Liver (tissue), 7 donors: ENCODE measurements at regions not wholly inside any gene's neighbourhood (a gene's known extent, or its start where the extent isn't known, plus 50 kb on each side); places are given as distances from the start of the nearest gene placed in this dataset.

Experiments used
- DNase-seq: peaks from one replicate; pipeline ENCODE4 v3.0.0-alpha.2; 2017; ENCODE audit warnings: low spot score
- H3K27ac ChIP-seq, 2 donors: one replicate each; pipeline ENCODE4 v1.7.0; 2013; ENCODE audit warnings: inconsistent platforms in 2 of 2, low read length in 2 of 2, control low read depth in 1 of 2, low read depth in 1 of 2, mild to moderate bottlenecking in 1 of 2
- H3K27me3 ChIP-seq, 4 donors: one replicate each; pipeline versions ENCODE4 v1.6.1 to v1.7.0; 2013; ENCODE audit warnings: low read length in 3 of 4, inconsistent platforms in 1 of 4, mild to moderate bottlenecking in 1 of 4, moderate library complexity in 1 of 4; ENCODE audit not compliant: control insufficient read depth in 4 of 4, insufficient read depth in 4 of 4
- H3K36me3 ChIP-seq, 4 donors: one replicate each; pipeline versions ENCODE4 v1.6.1 to v1.7.0; 2013; ENCODE audit warnings: low read length in 3 of 4, mild to moderate bottlenecking in 3 of 4, low read depth in 1 of 4, moderate library complexity in 1 of 4; ENCODE audit not compliant: control insufficient read depth in 4 of 4, insufficient read depth in 3 of 4
- H3K4me1 ChIP-seq, 4 donors: one replicate each; pipeline versions ENCODE4 v1.6.1 to v1.7.0; 2013; ENCODE audit warnings: low read length in 3 of 4, mild to moderate bottlenecking in 3 of 4, moderate library complexity in 1 of 4; ENCODE audit not compliant: control insufficient read depth in 4 of 4, insufficient read depth in 4 of 4
- H3K4me3 ChIP-seq, 3 donors: one replicate each; pipeline versions ENCODE4 v1.6.1 to v1.7.0; 2013; ENCODE audit warnings: low read length in 3 of 3, control low read depth in 1 of 3, low read depth in 1 of 3, mild to moderate bottlenecking in 1 of 3
- H3K9ac ChIP-seq, 2 donors: one replicate each; pipeline ENCODE4 v1.7.0; 2013; ENCODE audit warnings: low read length in 2 of 2, mild to moderate bottlenecking in 2 of 2, moderate library complexity in 2 of 2, control low read depth in 1 of 2, low read depth in 1 of 2
- H3K9me3 ChIP-seq, 4 donors: one replicate each; pipeline versions ENCODE4 v1.6.1 to v1.7.0; 2013; ENCODE audit warnings: low read length in 3 of 4; ENCODE audit not compliant: control insufficient read depth in 4 of 4
- EGR1 ChIP-seq, 2 donors: IDR thresholded peaks; 2 replicates each; pipeline ENCODE4 v1.6.1; 2016 to 2018; ENCODE audit warnings: antibody characterized with exemption in 2 of 2, low read depth in 2 of 2
- FOXA2 ChIP-seq: IDR thresholded peaks from 2 replicates; pipeline ENCODE4 v1.6.1; 2016; ENCODE audit warnings: antibody characterized with exemption
- HNF4G ChIP-seq: IDR thresholded peaks from 2 replicates; pipeline ENCODE4 v1.6.1; 2016; ENCODE audit warnings: antibody characterized with exemption
- JUND ChIP-seq, 2 donors: IDR thresholded peaks; 2 replicates each; pipeline ENCODE4 v1.6.1; 2016; ENCODE audit warnings: antibody characterized with exemption in 2 of 2
- RAD21 ChIP-seq, 2 donors: IDR thresholded peaks; 2 replicates each; pipeline ENCODE4 v1.6.1; 2016; ENCODE audit warnings: antibody characterized with exemption in 2 of 2, mild to moderate bottlenecking in 2 of 2
- RXRA ChIP-seq, 2 donors: IDR thresholded peaks; 2 replicates each; pipeline ENCODE4 v1.6.1; 2017 to 2018; ENCODE audit warnings: antibody characterized with exemption in 2 of 2, mild to moderate bottlenecking in 1 of 2
- YY1 ChIP-seq: IDR thresholded peaks from 2 replicates; pipeline ENCODE4 v1.6.1; 2016; ENCODE audit warnings: antibody characterized with exemption, mild to moderate bottlenecking
- WGBS: extraction: QIAGEN DNeasy Blood & Tissue Kit; methylation state at CpG from one replicate; pipeline ENCODE4 v1.1.7; 2013; 5-methylcytosine and 5-hydroxymethylcytosine counted together
- TF ChIP-seq, protein P1 (sequence below): IDR thresholded peaks from 2 replicates; pipeline ENCODE4 v1.6.1; 2016; ENCODE audit warnings: antibody characterized with exemption
- TF ChIP-seq, protein P2 (sequence below): IDR thresholded peaks from 2 replicates; pipeline ENCODE4 v1.6.1; 2016; ENCODE audit warnings: antibody characterized with exemption
- TF ChIP-seq, protein P3 (sequence below): IDR thresholded peaks from 2 replicates; pipeline ENCODE4 v1.6.1; 2016; ENCODE audit warnings: antibody characterized with exemption, mild to moderate bottlenecking
- donor health status: healthy.
- donor health status: healthy.
- donor health status: healthy.
- donor health status: healthy.

DNA sequence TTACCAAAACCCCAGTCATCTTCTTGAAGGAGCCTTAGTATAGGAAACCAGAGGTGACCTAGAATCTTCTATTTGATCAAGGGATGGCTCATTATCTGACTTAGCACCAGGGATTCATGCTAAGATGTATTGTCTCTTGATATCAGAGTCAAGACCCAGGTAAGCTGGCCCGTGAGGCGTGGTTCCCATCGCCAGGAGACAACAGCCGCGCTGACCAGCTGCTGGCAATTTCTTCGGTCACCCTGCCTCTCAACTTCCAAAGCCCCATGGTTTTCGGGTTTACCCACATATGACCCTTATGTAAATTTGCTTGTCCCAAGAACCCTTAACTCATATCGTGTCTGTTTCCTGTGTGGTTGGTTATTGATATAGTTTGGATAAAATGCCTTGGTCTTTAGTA lies 77.7 kb upstream of the VSTM2B start:
- Histone ChIP-seq H3K27ac (no peak overlapping the region), H3K9me3 (peaks cover 0 to 1% (median 0%) of the 10 kb centered on the region in 4 donors), H3K9ac (no peak overlapping the region), H3K27me3 (peaks cover 0 to under 1% (median 0%) of the 10 kb centered on the region in 4 donors), H3K4me1 (no peaks in the 10 kb centered on the region), H3K4me3 (no peak overlapping the region), H3K36me3 (no peaks in the 10 kb centered on the region)
- TF ChIP-seq, protein P1, sequence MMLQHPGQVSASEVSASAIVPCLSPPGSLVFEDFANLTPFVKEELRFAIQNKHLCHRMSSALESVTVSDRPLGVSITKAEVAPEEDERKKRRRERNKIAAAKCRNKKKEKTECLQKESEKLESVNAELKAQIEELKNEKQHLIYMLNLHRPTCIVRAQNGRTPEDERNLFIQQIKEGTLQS, result no peak
- TF ChIP-seq HNF4G, result no peak
- DNase-seq, result no peak
- WGBS, result 86% methylated on average over 8 of the region's 8 CpGs

DNA sequence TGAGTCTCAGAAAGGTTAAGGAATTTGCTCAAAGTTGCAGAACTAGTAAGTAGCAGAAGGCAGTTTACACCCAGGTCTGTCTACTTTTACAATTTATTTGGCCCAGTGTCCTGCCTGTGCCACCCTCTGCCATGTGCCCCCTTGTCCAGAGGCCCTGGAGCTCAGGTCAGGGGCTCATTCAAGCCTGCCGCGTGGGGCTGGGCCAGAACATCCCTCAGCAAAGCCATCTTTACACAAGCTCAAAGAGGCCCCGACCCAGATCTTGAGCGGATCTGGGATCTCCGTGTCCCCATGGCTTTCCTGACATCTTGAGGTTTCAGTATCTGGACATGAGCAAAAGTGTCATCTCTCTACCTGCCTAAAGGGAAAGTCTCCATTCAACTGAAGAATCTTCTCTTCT lies 76.4 kb upstream of the VSTM2B start:
- 87% methylated on average over 5 of the region's 5 CpGs for WGBS
- TF ChIP-seq YY1 (no peak), FOXA2 (no peak), RAD21 (IDR thresholded peaks at IDR 0.05) (no peak), EGR1 (IDR thresholded peaks at IDR 0.05; ENCODE audit: low read depth in 2 of 2) (no peak), RXRA (IDR thresholded peaks at IDR 0.05) (no peak)
- TF ChIP-seq, protein P2, sequence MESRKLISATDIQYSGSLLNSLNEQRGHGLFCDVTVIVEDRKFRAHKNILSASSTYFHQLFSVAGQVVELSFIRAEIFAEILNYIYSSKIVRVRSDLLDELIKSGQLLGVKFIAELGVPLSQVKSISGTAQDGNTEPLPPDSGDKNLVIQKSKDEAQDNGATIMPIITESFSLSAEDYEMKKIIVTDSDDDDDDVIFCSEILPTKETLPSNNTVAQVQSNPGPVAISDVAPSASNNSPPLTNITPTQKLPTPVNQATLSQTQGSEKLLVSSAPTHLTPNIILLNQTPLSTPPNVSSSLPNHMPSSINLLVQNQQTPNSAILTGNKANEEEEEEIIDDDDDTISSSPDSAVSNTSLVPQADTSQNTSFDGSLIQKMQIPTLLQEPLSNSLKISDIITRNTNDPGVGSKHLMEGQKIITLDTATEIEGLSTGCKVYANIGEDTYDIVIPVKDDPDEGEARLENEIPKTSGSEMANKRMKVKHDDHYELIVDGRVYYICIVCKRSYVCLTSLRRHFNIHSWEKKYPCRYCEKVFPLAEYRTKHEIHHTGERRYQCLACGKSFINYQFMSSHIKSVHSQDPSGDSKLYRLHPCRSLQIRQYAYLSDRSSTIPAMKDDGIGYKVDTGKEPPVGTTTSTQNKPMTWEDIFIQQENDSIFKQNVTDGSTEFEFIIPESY, result no peak
- TF ChIP-seq, protein P3, sequence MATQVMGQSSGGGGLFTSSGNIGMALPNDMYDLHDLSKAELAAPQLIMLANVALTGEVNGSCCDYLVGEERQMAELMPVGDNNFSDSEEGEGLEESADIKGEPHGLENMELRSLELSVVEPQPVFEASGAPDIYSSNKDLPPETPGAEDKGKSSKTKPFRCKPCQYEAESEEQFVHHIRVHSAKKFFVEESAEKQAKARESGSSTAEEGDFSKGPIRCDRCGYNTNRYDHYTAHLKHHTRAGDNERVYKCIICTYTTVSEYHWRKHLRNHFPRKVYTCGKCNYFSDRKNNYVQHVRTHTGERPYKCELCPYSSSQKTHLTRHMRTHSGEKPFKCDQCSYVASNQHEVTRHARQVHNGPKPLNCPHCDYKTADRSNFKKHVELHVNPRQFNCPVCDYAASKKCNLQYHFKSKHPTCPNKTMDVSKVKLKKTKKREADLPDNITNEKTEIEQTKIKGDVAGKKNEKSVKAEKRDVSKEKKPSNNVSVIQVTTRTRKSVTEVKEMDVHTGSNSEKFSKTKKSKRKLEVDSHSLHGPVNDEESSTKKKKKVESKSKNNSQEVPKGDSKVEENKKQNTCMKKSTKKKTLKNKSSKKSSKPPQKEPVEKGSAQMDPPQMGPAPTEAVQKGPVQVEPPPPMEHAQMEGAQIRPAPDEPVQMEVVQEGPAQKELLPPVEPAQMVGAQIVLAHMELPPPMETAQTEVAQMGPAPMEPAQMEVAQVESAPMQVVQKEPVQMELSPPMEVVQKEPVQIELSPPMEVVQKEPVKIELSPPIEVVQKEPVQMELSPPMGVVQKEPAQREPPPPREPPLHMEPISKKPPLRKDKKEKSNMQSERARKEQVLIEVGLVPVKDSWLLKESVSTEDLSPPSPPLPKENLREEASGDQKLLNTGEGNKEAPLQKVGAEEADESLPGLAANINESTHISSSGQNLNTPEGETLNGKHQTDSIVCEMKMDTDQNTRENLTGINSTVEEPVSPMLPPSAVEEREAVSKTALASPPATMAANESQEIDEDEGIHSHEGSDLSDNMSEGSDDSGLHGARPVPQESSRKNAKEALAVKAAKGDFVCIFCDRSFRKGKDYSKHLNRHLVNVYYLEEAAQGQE, result no peak
- peak; percentile 12 for DNase-seq

DNA sequence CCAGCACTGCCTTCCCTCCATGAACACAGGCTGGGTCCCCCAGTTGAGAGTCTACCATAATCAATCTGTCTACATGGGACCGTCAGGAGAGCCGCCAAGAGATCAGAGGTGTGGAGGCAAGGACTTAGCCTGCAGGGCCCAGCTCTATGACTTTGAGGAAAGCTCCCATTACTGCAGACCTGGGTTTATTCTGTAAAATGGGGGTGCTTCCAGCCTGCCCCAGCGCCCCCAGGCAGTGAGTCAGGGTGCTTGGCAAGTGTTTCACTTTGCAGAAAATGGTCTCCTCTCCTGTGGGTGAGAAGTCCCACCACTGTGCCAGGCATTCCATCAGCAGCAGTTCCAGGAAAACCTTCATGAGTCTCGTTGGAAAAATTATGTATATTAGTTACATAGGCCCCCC lies 75.5 kb upstream of the VSTM2B start:
- Histone ChIP-seq H3K27me3 (peaks cover 0 to 6% (median 1%) of the 10 kb centered on the region in 4 donors), H3K4me3 (no peak overlapping the region), H3K9me3 (peaks cover 0 to 1% (median 0%) of the 10 kb centered on the region in 4 donors), H3K27ac (no peak overlapping the region), H3K9ac (no peak overlapping the region), H3K36me3 (no peaks in the 10 kb centered on the region), H3K4me1 (no peaks in the 10 kb centered on the region)
- 68% methylated on average over 4 of the region's 4 CpGs for WGBS
- no peak for DNase-seq
- TF ChIP-seq RAD21 (IDR thresholded peaks at IDR 0.05) (no peak), EGR1 (IDR thresholded peaks at IDR 0.05; ENCODE audit: low read depth in 2 of 2) (no peak), JUND (IDR thresholded peaks at IDR 0.05) (no peak)
- TF ChIP-seq, protein P3, result no peak
- TF ChIP-seq, protein P2, result no peak

More for the DNA sequence above, 76.4 kb upstream of the VSTM2B start:
- Histone ChIP-seq H3K27me3 (peaks cover 0 to 4% (median 1%) of the 10 kb centered on the region in 4 donors), H3K4me3 (no peak overlapping the region), H3K4me1 (no peaks in the 10 kb centered on the region), H3K9me3 (peaks cover 0 to 1% (median 0%) of the 10 kb centered on the region in 4 donors), H3K27ac (no peak overlapping the region), H3K9ac (no peak overlapping the region), H3K36me3 (no peaks in the 10 kb centered on the region)
